HG03558 (cell line): ENCODE measurements at regions not wholly inside any gene's neighbourhood (a gene's known extent, or its start where the extent isn't known, plus 50 kb on each side); places are given as distances from the start of the nearest gene placed in this dataset.
"Not testable (repeated sequence)": the region's sequence is repeated elsewhere in the genome, so short reads cannot be mapped to it uniquely, and the experiment has no call there.

Experiments
- ATAC-seq: cut with Tn5 transposase; IDR thresholded peaks from one replicate; pipeline ENCODE4 v1.9.1; 2021; ENCODE audit warnings: moderate number of reproducible peaks; ENCODE audit not compliant: unreplicated experiment; ENCODE audit errors: extremely low read depth

- no peak for ATAC-seq
These were observed 150.1 kb downstream of the HAO1 start for GRCh38 chr20:7790189-7790588.

DNA sequence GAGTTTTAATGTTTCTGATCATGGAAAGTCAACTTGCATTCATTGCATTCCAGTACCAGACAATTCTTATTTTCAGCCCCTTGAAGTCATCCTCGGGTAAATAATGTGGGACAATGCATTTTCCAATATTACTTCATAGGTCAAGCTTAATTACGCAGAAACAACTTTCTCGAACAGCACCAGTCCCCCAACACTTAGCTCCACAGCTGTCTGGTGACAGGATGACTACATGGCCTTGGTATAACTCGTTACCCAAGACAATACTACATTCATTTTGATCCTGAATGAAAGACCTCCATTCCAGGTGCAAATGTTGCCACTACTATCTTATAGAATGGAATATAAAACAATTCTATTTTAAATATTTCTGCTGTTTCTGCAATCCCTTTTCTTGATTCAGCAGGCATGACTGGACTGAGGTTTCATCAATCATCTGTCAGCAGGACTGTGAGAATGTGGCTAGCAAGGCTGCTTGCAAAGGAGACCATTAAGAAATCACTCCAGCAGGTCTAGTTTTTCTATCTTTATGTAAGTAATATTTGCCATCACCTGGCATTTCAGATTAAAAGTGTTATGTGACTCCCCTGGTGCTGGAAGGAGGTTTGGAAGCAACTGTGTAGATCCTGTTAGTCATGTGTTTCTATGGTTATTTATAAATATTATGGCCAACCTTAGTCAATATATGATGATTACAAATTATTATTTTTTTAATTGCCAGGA is 147.9 kb downstream of the HAO1 start:
- no peak for ATAC-seq

DNA sequence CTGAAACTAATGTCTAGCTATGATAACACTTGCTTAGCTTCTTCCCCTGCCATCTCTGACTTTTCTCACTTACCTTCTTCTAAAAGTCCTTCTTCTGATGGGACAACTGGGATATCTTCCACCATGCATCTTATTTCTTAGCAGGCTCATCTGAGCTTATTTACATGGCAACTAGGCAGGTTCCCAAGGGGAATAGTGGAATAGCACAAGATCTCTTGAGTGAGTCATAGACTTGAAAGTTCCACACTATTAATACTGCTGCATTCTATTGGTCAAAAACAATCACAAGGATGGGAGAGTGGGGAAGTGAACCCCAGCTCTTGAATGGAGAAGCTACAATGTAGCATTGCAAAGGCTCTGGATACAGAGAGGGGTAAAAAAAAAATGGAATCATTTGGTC is 142.1 kb downstream of the HAO1 start:
- no peak for ATAC-seq

- ATAC-seq, result no peak
These were observed 140.4 kb downstream of the HAO1 start for GRCh38 chr20:7799862-7800261.

GRCh38 chr20:7803411-7804151 is 136.7 kb downstream of the HAO1 start:
- not testable (repeated sequence) for ATAC-seq

- no peak for ATAC-seq
These were observed 133.4 kb downstream of the HAO1 start for GRCh38 chr20:7806831-7807230.

GRCh38 chr20:7817286-7817685 is 123.0 kb downstream of the HAO1 start:
- ATAC-seq, result no peak

- ATAC-seq, result no peak
These were observed 121.8 kb downstream of the HAO1 start for GRCh38 chr20:7818477-7818876.

- no peak for ATAC-seq
These were observed 119.4 kb downstream of the HAO1 start for GRCh38 chr20:7820897-7821296.

DNA sequence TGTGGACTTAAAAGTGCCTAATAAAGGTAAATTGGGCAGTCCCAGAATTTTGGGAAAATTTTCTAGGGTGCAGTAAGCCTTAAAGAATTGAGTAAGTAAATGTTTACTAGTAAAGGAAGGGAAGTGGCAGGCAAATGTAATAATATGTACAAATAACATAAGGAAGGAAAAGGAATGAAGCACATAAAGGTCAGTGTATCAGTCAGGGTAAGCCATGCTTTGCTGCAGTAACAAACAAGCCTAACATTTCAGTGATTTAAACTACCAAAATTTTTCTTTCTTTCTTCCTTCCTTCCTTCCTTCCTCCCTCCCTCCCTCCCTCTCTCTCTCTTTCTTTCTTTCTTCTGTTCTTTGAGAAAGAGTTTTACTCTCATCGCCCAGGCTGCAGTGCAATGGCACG is 117.5 kb downstream of the HAO1 start:
- no peak for ATAC-seq

DNA sequence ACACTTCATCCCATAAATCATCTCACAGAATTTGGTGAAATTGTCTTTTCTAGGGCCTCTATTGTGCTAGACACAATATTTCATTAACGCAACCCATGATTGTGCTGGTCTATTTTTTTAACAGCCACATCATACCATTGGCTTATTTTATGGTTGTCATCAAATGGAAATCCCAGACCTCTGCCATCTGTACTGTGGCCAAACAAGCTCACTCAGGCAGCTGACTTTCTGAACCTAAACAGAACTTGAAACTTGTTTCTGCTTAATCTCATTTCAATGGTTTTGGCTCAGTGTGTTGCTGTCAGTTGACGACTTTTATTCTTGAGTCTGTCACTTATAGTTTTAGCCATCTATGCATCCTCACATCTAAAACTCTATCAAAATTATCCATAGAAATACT is 111.8 kb downstream of the HAO1 start:
- ATAC-seq, result no peak

DNA sequence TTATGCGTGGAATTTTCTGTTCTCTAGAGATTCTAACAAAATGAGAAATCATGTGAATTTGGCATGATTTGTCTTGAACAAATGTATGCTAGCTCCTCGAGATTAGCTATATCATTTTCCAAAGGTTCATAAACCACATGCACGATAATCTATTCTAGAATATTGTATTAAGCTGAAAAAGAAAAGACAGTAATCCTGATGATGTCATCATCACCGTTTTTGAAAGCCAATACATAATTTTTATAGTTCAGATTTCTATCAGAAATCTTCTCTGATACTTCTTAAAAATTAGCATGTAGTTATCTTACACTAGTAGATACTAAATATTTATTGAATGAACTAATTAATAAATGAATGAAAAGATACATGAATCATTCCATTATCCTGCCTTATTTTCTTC is 111.2 kb downstream of the HAO1 start:
- ATAC-seq, result no peak

DNA sequence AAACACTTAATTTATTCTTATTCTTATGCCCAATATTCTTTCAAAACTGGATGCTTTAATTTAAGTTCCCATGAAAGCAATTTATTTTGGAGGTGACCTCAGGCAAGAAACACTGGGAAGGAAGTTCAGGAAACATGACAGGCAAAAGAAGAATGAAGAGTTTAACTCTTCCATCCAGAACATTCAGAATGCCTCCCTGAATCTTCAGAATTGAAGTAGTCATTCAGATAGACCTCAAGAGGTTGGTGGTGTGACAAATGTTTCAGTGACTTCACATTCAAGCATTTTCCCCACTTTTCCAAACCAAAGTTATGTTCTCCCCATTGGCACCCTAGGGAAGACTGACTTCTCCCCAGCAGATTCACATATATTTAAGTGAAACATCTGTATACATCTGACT is 110.5 kb downstream of the HAO1 start:
- no peak for ATAC-seq
